Choroid plexus epithelial cell (primary cell): ENCODE measurements at regions not wholly inside any gene's neighbourhood (a gene's known extent, or its start where the extent isn't known, plus 50 kb on each side); places are given as distances from the start of the nearest gene placed in this dataset.
"Not testable (repeated sequence)": the region's sequence is repeated elsewhere in the genome, so short reads cannot be mapped to it uniquely, and the experiment has no call there.

Experiments
- DNase-seq: peaks from one replicate; pipeline ENCODE4 v3.0.0-alpha.2; 2010; ENCODE audit warnings: low read depth
- H3K4me3 ChIP-seq: 2 replicates; pipeline ENCODE4 v1.5.1; 2011; ENCODE audit warnings: low read depth, mild to moderate bottlenecking, control low read depth, low read length, moderate library complexity

- H3K4me3 ChIP-seq: not testable (repeated sequence)
- peak; percentile 35 for DNase-seq
These were observed 56.8 kb downstream of the ATP6V0E2 start for GRCh38 chr7:149930374-149931068.

GRCh38 chr7:149933776-149934175 lies 60.0 kb downstream of the ATP6V0E2 start:
- not testable (repeated sequence) for H3K4me3 ChIP-seq, DNase-seq

- DNase-seq, H3K4me3 ChIP-seq: not testable (repeated sequence)
These were observed 73.6 kb downstream of the ATP6V0E2 start for GRCh38 chr7:149947346-149947745.

GRCh38 chr7:149948444-149948843 lies 74.7 kb downstream of the ATP6V0E2 start:
- DNase-seq, H3K4me3 ChIP-seq: not testable (repeated sequence)

GRCh38 chr7:149949863-149950577 lies 76.3 kb downstream of the ATP6V0E2 start:
- not testable (repeated sequence) for DNase-seq, H3K4me3 ChIP-seq

GRCh38 chr7:149950578-149950924 lies 76.8 kb downstream of the ATP6V0E2 start:
- not testable (repeated sequence) for DNase-seq, H3K4me3 ChIP-seq

- not testable (repeated sequence) for H3K4me3 ChIP-seq, DNase-seq
These were observed 77.8 kb downstream of the ATP6V0E2 start for GRCh38 chr7:149951579-149951978.

GRCh38 chr7:149958880-149959279 lies 85.1 kb downstream of the ATP6V0E2 start:
- DNase-seq, H3K4me3 ChIP-seq: not testable (repeated sequence)

GRCh38 chr7:149960863-149961262 lies 87.1 kb downstream of the ATP6V0E2 start:
- not testable (repeated sequence) for DNase-seq, H3K4me3 ChIP-seq

- DNase-seq, H3K4me3 ChIP-seq: not testable (repeated sequence)
These were observed 88.1 kb downstream of the ATP6V0E2 start for GRCh38 chr7:149961878-149962277.

GRCh38 chr7:149962685-149963319 lies 89.0 kb downstream of the ATP6V0E2 start:
- not testable (repeated sequence) for H3K4me3 ChIP-seq, DNase-seq

- H3K4me3 ChIP-seq, DNase-seq: not testable (repeated sequence)
These were observed 90.2 kb downstream of the ATP6V0E2 start for GRCh38 chr7:149963985-149964384.

GRCh38 chr7:149966444-149966843 lies 92.7 kb downstream of the ATP6V0E2 start:
- DNase-seq, H3K4me3 ChIP-seq: not testable (repeated sequence)

GRCh38 chr7:149972977-149973376 lies 99.2 kb downstream of the ATP6V0E2 start:
- not testable (repeated sequence) for H3K4me3 ChIP-seq, DNase-seq

GRCh38 chr7:149973681-149974080 lies 99.9 kb downstream of the ATP6V0E2 start:
- not testable (repeated sequence) for H3K4me3 ChIP-seq, DNase-seq

- not testable (repeated sequence) for H3K4me3 ChIP-seq
These were observed 101.8 kb downstream of the ATP6V0E2 start for GRCh38 chr7:149975608-149976007.

GRCh38 chr7:149978537-149978936 lies 104.8 kb downstream of the ATP6V0E2 start:
- DNase-seq, H3K4me3 ChIP-seq: not testable (repeated sequence)

More at GRCh38 chr7:149975608-149976007, 101.8 kb downstream of the ATP6V0E2 start:
- DNase-seq: not testable (repeated sequence)

- not testable (repeated sequence) for DNase-seq, H3K4me3 ChIP-seq
These were observed 105.2 kb downstream of the ATP6V0E2 start for GRCh38 chr7:149978944-149979343.

- not testable (repeated sequence) for DNase-seq, H3K4me3 ChIP-seq
These were observed 108.9 kb downstream of the ATP6V0E2 start for GRCh38 chr7:149982537-149983112.

- not testable (repeated sequence) for DNase-seq, H3K4me3 ChIP-seq
These were observed 113.1 kb downstream of the ATP6V0E2 start for GRCh38 chr7:149986866-149987265.
